ENCODE measurements at regions not wholly inside any gene's neighbourhood (a gene's known extent, or its start where the extent isn't known, plus 50 kb on each side); places are given as distances from the start of the nearest gene placed in this dataset.
"Not testable (repeated sequence)": the region's sequence is repeated elsewhere in the genome, so short reads cannot be mapped to it uniquely, and the experiment has no call there.

DNA sequence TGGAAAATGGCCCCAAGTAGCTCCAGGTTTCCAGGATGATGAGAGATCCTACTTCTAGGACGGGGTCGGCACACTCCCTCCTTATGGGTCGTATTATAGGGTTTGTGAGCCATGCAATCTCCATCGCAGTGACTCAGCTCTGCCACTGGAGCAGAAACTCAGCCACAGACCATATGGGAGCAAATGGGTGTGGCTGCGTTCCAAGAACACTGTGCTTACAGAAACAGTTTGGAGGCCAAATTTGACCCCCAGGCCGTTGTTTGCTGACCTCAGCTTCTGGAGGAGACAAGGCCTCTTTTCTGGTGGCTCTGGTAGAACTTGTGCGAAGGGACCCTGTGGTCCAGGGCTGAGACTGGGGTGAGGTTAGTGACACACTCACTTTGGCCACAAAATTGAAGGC lies 56.5 kb downstream of the NPIPB11 start:
- H3K4me2 ChIP-seq (ENCODE audit: low read depth, low read length); H4K20me1 ChIP-seq (ENCODE audit: insufficient read depth, low read length); BruUV-seq (replicated peaks): not testable (repeated sequence)

DNA sequence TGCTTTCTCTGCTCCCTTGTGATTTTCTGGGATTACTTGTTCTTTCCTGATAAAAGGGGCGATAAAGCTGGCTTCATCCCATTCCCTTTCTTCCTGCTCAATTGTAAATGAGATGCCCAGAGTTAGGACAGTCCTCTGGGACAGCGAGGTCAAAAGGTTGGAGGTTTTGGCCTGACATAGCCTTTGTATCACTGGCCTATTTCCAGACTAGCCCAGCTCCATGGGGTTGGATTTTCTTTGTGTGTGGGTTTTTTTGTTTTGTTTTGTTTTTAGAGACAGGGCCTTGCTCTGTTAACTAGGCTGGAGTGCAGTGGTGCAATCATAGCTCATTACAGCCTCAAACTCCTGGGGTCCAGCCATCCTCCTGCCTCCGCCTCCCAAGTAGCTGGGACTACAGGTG lies 57.8 kb downstream of the NPIPB11 start:
- H4K91ac ChIP-seq (ENCODE audit: insufficient read depth, low read depth, low read length); H3K27me3 ChIP-seq (ENCODE audit: control insufficient read depth, insufficient read depth, low read length); H2BK5ac ChIP-seq (ENCODE audit: low read depth, low read length, poor library complexity, severe bottlenecking); CTCF ChIA-PET; POLR2A ChIA-PET (ENCODE audit: unreplicated experiment); H2BK15ac ChIP-seq (ENCODE audit: low read depth, low read length); H3K4me2 ChIP-seq (ENCODE audit: low read depth, low read length); dilution Hi-C loops (cut with HindIII; ENCODE audit: low sequenced_read_pairs, unreplicated experiment); H4K8ac ChIP-seq (ENCODE audit: low read depth in 2 of 2, low read length in 2 of 2); H3K4me3 ChIP-seq (ENCODE audit: insufficient read depth, low read depth, low read length); H3K23ac ChIP-seq (ENCODE audit: low read depth, low read length); in situ Hi-C loops (cut with MboI; ENCODE audit: low sequenced_read_pairs); H2AK5ac ChIP-seq (ENCODE audit: low read depth, low read length); H3K79me1 ChIP-seq (ENCODE audit: low read depth in 1 of 2, low read length in 2 of 2); ATAC-seq (ENCODE audit: low read depth); H3K14ac ChIP-seq (replicated peaks; ENCODE audit: low read depth, low read length); H2AK9ac ChIP-seq (replicated peaks; ENCODE audit: low read depth, low read length, poor library complexity); H3K9ac ChIP-seq (ENCODE audit: low read depth, low read length); BruUV-seq (replicated peaks); H3K9me3 ChIP-seq (ENCODE audit: control insufficient read depth, insufficient read depth, low read length); DNase-seq; intact Hi-C loops (cut with micrococcal nuclease); H4K20me1 ChIP-seq (ENCODE audit: insufficient read depth, low read length); H3K4me1 ChIP-seq (ENCODE audit: control insufficient read depth, insufficient read depth, low read length); H3K36me3 ChIP-seq (ENCODE audit: control insufficient read depth, insufficient read depth, low read length); H2BK20ac ChIP-seq (ENCODE audit: low read depth, low read length); H3K18ac ChIP-seq (ENCODE audit: low read depth, low read length); H3K56ac ChIP-seq (ENCODE audit: extremely low read depth, insufficient read depth, low read length); H3K9me1 ChIP-seq (ENCODE audit: insufficient read depth, low read length); H2AFZ ChIP-seq (replicated peaks; ENCODE audit: low read length, poor library complexity): not testable (repeated sequence)
- Histone ChIP-seq H2BK120ac (ENCODE audit: low read depth, low read length) (peak overlapping the region; percentile 32; the same call in 1 of the 2 replicates), H4K5ac (ENCODE audit: low read depth, low read length) (peak overlapping the region; percentile 70), H3K27ac (ENCODE audit: insufficient read depth, low read length) (0 out of 2 replicates have a peak overlapping the region, but pooled peaks have one; percentile 7), H3K4ac (ENCODE audit: low read depth, low read length) (peak overlapping the region; percentile 61; the same call in 1 of the 2 replicates)
- WGBS, 2 experiments (ENCODE audit: extremely low coverage in 2 of 2, insufficient read length in 1 of 2), result no CpG with 5 or more reads among the region's 3 CpGs

More for the DNA sequence above, 56.5 kb downstream of the NPIPB11 start:
- WGBS, 2 experiments (ENCODE audit: extremely low coverage in 2 of 2, insufficient read length in 1 of 2), result 0% methylated on average over 1 of the region's 7 CpGs; no CpG with 5 or more reads in 1 of the 2 experiments
- H3K23ac ChIP-seq (ENCODE audit: low read depth, low read length); H3K56ac ChIP-seq (ENCODE audit: extremely low read depth, insufficient read depth, low read length); in situ Hi-C loops (cut with MboI; ENCODE audit: low sequenced_read_pairs); H3K36me3 ChIP-seq (ENCODE audit: control insufficient read depth, insufficient read depth, low read length); POLR2A ChIA-PET (ENCODE audit: unreplicated experiment); CTCF ChIA-PET; H3K27me3 ChIP-seq (ENCODE audit: control insufficient read depth, insufficient read depth, low read length); H3K9ac ChIP-seq (ENCODE audit: low read depth, low read length); H3K9me1 ChIP-seq (ENCODE audit: insufficient read depth, low read length); H3K4me1 ChIP-seq (ENCODE audit: control insufficient read depth, insufficient read depth, low read length); H2AFZ ChIP-seq (replicated peaks; ENCODE audit: low read length, poor library complexity); dilution Hi-C loops (cut with HindIII; ENCODE audit: low sequenced_read_pairs, unreplicated experiment); intact Hi-C loops (cut with micrococcal nuclease); H3K9me3 ChIP-seq (ENCODE audit: control insufficient read depth, insufficient read depth, low read length); H3K4me3 ChIP-seq (ENCODE audit: insufficient read depth, low read depth, low read length); H3K79me1 ChIP-seq (ENCODE audit: low read depth in 1 of 2, low read length in 2 of 2); H4K5ac ChIP-seq (ENCODE audit: low read depth, low read length); H3K14ac ChIP-seq (replicated peaks; ENCODE audit: low read depth, low read length); H2BK5ac ChIP-seq (ENCODE audit: low read depth, low read length, poor library complexity, severe bottlenecking); H2AK9ac ChIP-seq (replicated peaks; ENCODE audit: low read depth, low read length, poor library complexity): not testable (repeated sequence)
- ATAC-seq (ENCODE audit: low read depth) (peak; percentile 85), DNase-seq (peak; percentile 90)
- peak overlapping the region; percentile 79; the same call in 1 of the 2 replicates for H3K27ac ChIP-seq (ENCODE audit: insufficient read depth, low read length)
- H4K8ac ChIP-seq (ENCODE audit: low read depth in 2 of 2, low read length in 2 of 2), result peak overlapping the region; percentile 78 to 79; a peak in 1 of 4 replicates
- peak overlapping the region; percentile 77 for H2BK120ac ChIP-seq (ENCODE audit: low read depth, low read length)
- peak; percentile 39; the same call in 1 of the 2 replicates for TF ChIP-seq MAFK (IDR thresholded peaks at IDR 0.05; ENCODE audit: low read depth, low read length)
- TF ChIP-seq NFE2L2 (IDR thresholded peaks at IDR 0.05; ENCODE audit: low read depth, low read length), result peak; percentile 50; the same call in 1 of the 2 replicates
- peak; percentile 33; the same call in 1 of the 2 replicates for TF ChIP-seq FOS (IDR thresholded peaks at IDR 0.05; ENCODE audit: low read depth, low read length)
- peak overlapping the region; percentile 71; the same call in 1 of the 2 replicates for H3K4ac ChIP-seq (ENCODE audit: low read depth, low read length)
- H4K91ac ChIP-seq (ENCODE audit: insufficient read depth, low read depth, low read length), result peak overlapping the region; percentile 61; the same call in 1 of the 2 replicates
- peak overlapping the region; percentile 33; the same call in 1 of the 2 replicates for H3K18ac ChIP-seq (ENCODE audit: low read depth, low read length)
- peak overlapping the region; percentile 34; the same call in 1 of the 2 replicates for H2BK20ac ChIP-seq (ENCODE audit: low read depth, low read length)
- H2BK15ac ChIP-seq (ENCODE audit: low read depth, low read length), result peak overlapping the region; percentile 83; the same call in 1 of the 3 replicates
- peak overlapping the region; percentile 59; the same call in 1 of the 2 replicates for H2AK5ac ChIP-seq (ENCODE audit: low read depth, low read length)

Measured in IMR-90 (cell line).